Panc1 (cell line): ENCODE measurements at regions not wholly inside any gene's neighbourhood (a gene's known extent, or its start where the extent isn't known, plus 50 kb on each side); places are given as distances from the start of the nearest gene placed in this dataset.

Experiments used
- ATAC-seq: fragments of 200-7000 bp; cut with Tn5 transposase; 2 replicates; pipeline ENCODE4 v1.9.1; 2020; ENCODE audit warnings: mild to moderate bottlenecking, moderate library complexity
- BruUV-seq: library from RNA; stranded (reverse); fragments of 400-500 nt; replicated peaks from 2 replicates; lab custom pipeline; 2021; lab: Mats Ljungman, UMichigan
- CTCF ChIA-PET: fragments of 300-600 bp; sonication (Branson Sonifier 250); formaldehyde crosslinking; loops from one replicate; lab custom pipeline; 2022; ENCODE audit warnings: antibody characterized with exemption; lab: Charles Lee
- POLR2A ChIA-PET: fragments of 300-600 bp; sonication (Branson Sonifier 250); formaldehyde crosslinking; loops from one replicate; lab custom pipeline; 2022; ENCODE audit warnings: antibody characterized with exemption; lab: Charles Lee
- DNase-seq: peaks from one replicate; pipeline ENCODE4 v3.0.0-alpha.2; 2010; ENCODE audit warnings: low read depth, low spot score
- H3K27ac ChIP-seq: 2 replicates; pipeline ENCODE4 v1.5.1; 2011; ENCODE audit warnings: mild to moderate bottlenecking, low read length, inconsistent platforms
- H3K27me3 ChIP-seq: fragments of 200-500 bp; sonication (Bioruptor generic); 2 replicates; pipeline ENCODE4 v1.6.0; 2014; ENCODE audit warnings: low read length, inconsistent platforms; ENCODE audit not compliant: control insufficient read depth, insufficient read depth
- H3K36me3 ChIP-seq: fragments of 200-500 bp; sonication (Bioruptor generic); 2 replicates; pipeline ENCODE4 v1.5.1; 2014; ENCODE audit warnings: inconsistent platforms, mild to moderate bottlenecking, low read length, moderate library complexity; ENCODE audit not compliant: control insufficient read depth, insufficient read depth
- H3K4me1 ChIP-seq: 2 replicates; pipeline ENCODE4 v1.5.1; 2011; ENCODE audit warnings: inconsistent platforms, mild to moderate bottlenecking, low read length, moderate library complexity; ENCODE audit not compliant: control insufficient read depth, insufficient read depth
- H3K4me3 ChIP-seq, 2 experiments: 2 replicates each; pipeline ENCODE4 v1.5.1; 2011 to 2012; ENCODE audit warnings: low read depth in 2 of 2, low read length in 2 of 2, mild to moderate bottlenecking in 2 of 2, inconsistent platforms in 1 of 2, moderate library complexity in 1 of 2
- H3K9me3 ChIP-seq: fragments of 200-500 bp; sonication (Bioruptor generic); 2 replicates; pipeline ENCODE4 v1.5.1; 2014; ENCODE audit warnings: low read depth, mild to moderate bottlenecking, inconsistent platforms, low read length, moderate library complexity; ENCODE audit not compliant: control insufficient read depth, insufficient read depth
- POLR2AphosphoS5 ChIP-seq: IDR thresholded peaks from 2 replicates; pipeline ENCODE4 v1.6.1; 2012; ENCODE audit warnings: mild to moderate bottlenecking, low read depth, low read length, moderate library complexity
- SIN3A ChIP-seq: IDR thresholded peaks from 2 replicates; pipeline ENCODE4 v1.6.1; 2012; ENCODE audit warnings: low read depth, mild to moderate bottlenecking, low read length, moderate library complexity, borderline replicate concordance; ENCODE audit not compliant: insufficient read depth
- TCF7L2 ChIP-seq: IDR thresholded peaks from 2 replicates; pipeline ENCODE4 v1.6.1; 2011; ENCODE audit warnings: mild to moderate bottlenecking, low read depth, low read length, inconsistent platforms
- in situ Hi-C: cut with HindIII; loops from 2 replicates; pipeline ENCODE4 v1.10.0; 2016; ENCODE audit warnings: low sequenced_read_pairs, low pct_unique_long_range_greater_than_20kb
- intact Hi-C: fragments of 100-400 bp; cut with micrococcal nuclease; formaldehyde crosslinking; loops from one replicate; pipeline ENCODE4 v1.10.0; 2022; ENCODE audit not compliant: unreplicated experiment
- TF ChIP-seq, protein P1 (sequence below): fragments of 450-650 bp; IDR thresholded peaks from 2 replicates; pipeline ENCODE4 v1.5.1; 2017; ENCODE audit warnings: mild to moderate bottlenecking
- TF ChIP-seq, protein P2 (sequence below), 2 experiments: IDR thresholded peaks; 2 replicates each; pipeline ENCODE4 v1.6.1; 2011 to 2012; ENCODE audit warnings: low read depth in 2 of 2, control low read depth in 1 of 2, low read length in 1 of 2, mild to moderate bottlenecking in 1 of 2, moderate library complexity in 1 of 2; ENCODE audit not compliant: insufficient read depth in 1 of 2

DNA sequence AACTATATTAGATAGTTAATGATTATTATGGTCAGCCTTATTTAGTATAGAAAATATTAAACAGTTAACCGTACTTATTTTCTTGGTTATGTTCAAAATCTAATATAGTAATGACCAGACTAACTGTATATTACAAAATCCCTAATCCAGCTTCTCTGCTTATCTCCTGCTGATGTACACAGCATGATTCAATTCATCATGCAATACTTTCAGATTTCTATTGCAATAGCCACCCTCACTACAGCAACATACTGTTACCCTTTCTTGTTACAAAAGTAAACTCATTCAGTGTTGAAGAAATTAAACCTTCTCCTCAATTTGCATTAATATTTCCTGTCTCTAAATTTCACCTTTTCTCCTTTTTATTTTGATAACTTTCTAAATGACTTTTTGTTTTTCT, 1375.0 kb upstream of the NUDT12 start:
- POLR2A ChIA-PET: no interaction called here
- Histone ChIP-seq H3K4me3 (no peak overlapping the region), H3K36me3 (no peaks in the 10 kb centered on the region), H3K27me3 (no peaks in the 10 kb centered on the region), H3K27ac (no peak overlapping the region; the same call in 1 of the 2 replicates), H3K4me1 (no peaks in the 10 kb centered on the region), H3K9me3 (no peaks in the 10 kb centered on the region)
- no TSS peak for BruUV-seq
- in situ Hi-C loops (no loop called here), intact Hi-C loops (no loop called here)
- DNase-seq (no peak), ATAC-seq (no peak)
- TF ChIP-seq SIN3A (no peak), POLR2AphosphoS5 (no peak), TCF7L2 (no peak)
- TF ChIP-seq, protein P1, sequence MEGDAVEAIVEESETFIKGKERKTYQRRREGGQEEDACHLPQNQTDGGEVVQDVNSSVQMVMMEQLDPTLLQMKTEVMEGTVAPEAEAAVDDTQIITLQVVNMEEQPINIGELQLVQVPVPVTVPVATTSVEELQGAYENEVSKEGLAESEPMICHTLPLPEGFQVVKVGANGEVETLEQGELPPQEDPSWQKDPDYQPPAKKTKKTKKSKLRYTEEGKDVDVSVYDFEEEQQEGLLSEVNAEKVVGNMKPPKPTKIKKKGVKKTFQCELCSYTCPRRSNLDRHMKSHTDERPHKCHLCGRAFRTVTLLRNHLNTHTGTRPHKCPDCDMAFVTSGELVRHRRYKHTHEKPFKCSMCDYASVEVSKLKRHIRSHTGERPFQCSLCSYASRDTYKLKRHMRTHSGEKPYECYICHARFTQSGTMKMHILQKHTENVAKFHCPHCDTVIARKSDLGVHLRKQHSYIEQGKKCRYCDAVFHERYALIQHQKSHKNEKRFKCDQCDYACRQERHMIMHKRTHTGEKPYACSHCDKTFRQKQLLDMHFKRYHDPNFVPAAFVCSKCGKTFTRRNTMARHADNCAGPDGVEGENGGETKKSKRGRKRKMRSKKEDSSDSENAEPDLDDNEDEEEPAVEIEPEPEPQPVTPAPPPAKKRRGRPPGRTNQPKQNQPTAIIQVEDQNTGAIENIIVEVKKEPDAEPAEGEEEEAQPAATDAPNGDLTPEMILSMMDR: no peak
- TF ChIP-seq, protein P2, sequence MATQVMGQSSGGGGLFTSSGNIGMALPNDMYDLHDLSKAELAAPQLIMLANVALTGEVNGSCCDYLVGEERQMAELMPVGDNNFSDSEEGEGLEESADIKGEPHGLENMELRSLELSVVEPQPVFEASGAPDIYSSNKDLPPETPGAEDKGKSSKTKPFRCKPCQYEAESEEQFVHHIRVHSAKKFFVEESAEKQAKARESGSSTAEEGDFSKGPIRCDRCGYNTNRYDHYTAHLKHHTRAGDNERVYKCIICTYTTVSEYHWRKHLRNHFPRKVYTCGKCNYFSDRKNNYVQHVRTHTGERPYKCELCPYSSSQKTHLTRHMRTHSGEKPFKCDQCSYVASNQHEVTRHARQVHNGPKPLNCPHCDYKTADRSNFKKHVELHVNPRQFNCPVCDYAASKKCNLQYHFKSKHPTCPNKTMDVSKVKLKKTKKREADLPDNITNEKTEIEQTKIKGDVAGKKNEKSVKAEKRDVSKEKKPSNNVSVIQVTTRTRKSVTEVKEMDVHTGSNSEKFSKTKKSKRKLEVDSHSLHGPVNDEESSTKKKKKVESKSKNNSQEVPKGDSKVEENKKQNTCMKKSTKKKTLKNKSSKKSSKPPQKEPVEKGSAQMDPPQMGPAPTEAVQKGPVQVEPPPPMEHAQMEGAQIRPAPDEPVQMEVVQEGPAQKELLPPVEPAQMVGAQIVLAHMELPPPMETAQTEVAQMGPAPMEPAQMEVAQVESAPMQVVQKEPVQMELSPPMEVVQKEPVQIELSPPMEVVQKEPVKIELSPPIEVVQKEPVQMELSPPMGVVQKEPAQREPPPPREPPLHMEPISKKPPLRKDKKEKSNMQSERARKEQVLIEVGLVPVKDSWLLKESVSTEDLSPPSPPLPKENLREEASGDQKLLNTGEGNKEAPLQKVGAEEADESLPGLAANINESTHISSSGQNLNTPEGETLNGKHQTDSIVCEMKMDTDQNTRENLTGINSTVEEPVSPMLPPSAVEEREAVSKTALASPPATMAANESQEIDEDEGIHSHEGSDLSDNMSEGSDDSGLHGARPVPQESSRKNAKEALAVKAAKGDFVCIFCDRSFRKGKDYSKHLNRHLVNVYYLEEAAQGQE (IDR thresholded peaks at IDR 0.05; ENCODE audit: insufficient read depth in 1 of 2, low read depth in 2 of 2, low read length in 1 of 2): no peak
- CTCF ChIA-PET: no interaction called here

DNA sequence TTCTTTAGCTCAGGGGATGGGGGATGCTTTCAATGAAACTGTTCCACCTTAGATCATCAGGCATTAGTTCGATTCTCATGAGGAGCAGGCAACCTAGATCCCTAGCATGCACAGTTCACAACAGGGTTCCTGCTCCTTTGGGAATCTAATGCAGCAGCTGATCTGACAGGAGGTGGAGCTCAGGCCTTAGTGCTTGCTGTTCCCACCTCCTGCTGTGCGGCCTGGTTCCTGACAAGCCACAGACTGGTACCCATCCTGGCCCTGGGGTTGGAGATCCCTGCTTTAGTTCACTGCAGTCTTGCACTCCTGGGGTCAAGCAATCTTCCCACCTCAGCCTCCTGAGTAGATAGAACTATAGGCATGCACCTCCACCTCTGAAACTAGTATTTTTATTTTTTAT, 1369.8 kb upstream of the NUDT12 start:
- BruUV-seq: no TSS peak
- TF ChIP-seq, protein P1: no peak
- TF ChIP-seq TCF7L2 (no peak), POLR2AphosphoS5 (no peak), SIN3A (no peak)
- TF ChIP-seq, protein P2 (IDR thresholded peaks at IDR 0.05; ENCODE audit: insufficient read depth in 1 of 2, low read depth in 2 of 2, low read length in 1 of 2): no peak
- H3K9me3 ChIP-seq: no peaks in the 10 kb centered on the region
- DNase-seq (no peak), ATAC-seq (no peak)
- no peaks in the 10 kb centered on the region for H3K27me3 ChIP-seq
- POLR2A ChIA-PET: no interaction called here
- H3K4me3 ChIP-seq: no peak overlapping the region
- CTCF ChIA-PET: no interaction called here
- no peaks in the 10 kb centered on the region for H3K36me3 ChIP-seq
- in situ Hi-C loops: no loop called here
- no peaks in the 10 kb centered on the region for H3K4me1 ChIP-seq
- intact Hi-C loops: no loop called here
- H3K27ac ChIP-seq: no peak overlapping the region
